SH-SY5Y (cell line): ENCODE measurements at regions not wholly inside any gene's neighbourhood (a gene's known extent, or its start where the extent isn't known, plus 50 kb on each side); places are given as distances from the start of the nearest gene placed in this dataset.

ENCODE experiments used
- GATA2 ChIP-seq: IDR thresholded peaks from 2 replicates; pipeline ENCODE4 v1.6.1; 2011; ENCODE audit warnings: mild to moderate bottlenecking, low read depth, low read length
- GATA3 ChIP-seq: IDR thresholded peaks from 2 replicates; pipeline ENCODE4 v1.6.1; 2011; ENCODE audit warnings: low read depth, mild to moderate bottlenecking, low read length, moderate library complexity

- no peak for TF ChIP-seq GATA2
- TF ChIP-seq GATA3: no peak
These were observed 178.7 kb upstream of the TNFAIP3 start for GRCh38 chr6:137688230-137688971.
